ENCODE measurements at regions not wholly inside any gene's neighbourhood (a gene's known extent, or its start where the extent isn't known, plus 50 kb on each side); places are given as distances from the start of the nearest gene placed in this dataset.

DNA sequence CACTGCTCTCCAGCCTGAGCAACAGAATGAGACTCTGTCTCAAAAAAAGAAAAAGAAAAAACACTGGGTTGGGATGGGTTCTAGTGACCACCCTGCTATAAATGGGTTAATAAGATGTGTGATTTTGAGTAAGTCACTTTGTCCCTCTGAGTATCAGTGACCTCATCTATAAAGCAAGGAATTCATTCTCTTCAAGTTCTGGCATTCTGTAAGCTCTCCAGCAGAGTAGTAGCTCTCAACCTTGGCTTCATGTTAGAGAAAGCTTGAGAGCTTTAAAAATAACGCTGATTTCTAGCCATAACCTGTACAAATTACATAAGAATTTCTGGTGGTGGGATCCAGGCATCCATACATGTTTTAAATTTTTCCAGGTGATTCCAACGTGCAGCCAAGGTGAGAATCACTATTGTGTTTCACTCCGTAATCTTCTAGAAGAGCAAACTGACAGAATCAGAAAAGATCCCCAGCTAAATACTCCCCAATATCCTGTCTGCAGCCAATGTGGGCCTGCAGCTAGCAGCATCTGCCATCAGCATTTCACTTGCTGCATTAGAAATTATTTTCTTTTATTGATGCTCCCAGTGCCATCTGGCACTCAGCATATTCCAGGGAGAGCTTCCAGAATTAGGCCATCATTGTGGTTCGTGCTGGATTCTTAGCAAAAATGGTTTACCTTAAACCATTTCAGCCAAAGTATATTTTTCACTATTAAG lies 109.4 kb downstream of the FEM1C start:
- TF ChIP-seq EZH2phosphoT487 (IDR thresholded peaks at IDR 0.05; ENCODE audit: borderline replicate concordance, low read depth, low read length), result no peak
- TF ChIP-seq, protein P1, sequence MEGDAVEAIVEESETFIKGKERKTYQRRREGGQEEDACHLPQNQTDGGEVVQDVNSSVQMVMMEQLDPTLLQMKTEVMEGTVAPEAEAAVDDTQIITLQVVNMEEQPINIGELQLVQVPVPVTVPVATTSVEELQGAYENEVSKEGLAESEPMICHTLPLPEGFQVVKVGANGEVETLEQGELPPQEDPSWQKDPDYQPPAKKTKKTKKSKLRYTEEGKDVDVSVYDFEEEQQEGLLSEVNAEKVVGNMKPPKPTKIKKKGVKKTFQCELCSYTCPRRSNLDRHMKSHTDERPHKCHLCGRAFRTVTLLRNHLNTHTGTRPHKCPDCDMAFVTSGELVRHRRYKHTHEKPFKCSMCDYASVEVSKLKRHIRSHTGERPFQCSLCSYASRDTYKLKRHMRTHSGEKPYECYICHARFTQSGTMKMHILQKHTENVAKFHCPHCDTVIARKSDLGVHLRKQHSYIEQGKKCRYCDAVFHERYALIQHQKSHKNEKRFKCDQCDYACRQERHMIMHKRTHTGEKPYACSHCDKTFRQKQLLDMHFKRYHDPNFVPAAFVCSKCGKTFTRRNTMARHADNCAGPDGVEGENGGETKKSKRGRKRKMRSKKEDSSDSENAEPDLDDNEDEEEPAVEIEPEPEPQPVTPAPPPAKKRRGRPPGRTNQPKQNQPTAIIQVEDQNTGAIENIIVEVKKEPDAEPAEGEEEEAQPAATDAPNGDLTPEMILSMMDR (conservative IDR thresholded peaks at IDR 0.05; ENCODE audit: low read length), result no peak
- Histone ChIP-seq H3K9me2 (ENCODE audit: insufficient read depth, low read length) (no peaks in the 10 kb centered on the region), H2AFZ (ENCODE audit: low read length) (no peak overlapping the region), H3K27ac (ENCODE audit: low read depth, low read length, poor library complexity, severe bottlenecking) (no peak overlapping the region), H3K4me3 (ENCODE audit: low read depth, low read length, poor library complexity, severe bottlenecking) (no peak overlapping the region), H3K9me3 (ENCODE audit: low read length) (no peaks in the 10 kb centered on the region), H4K20me1 (ENCODE audit: insufficient read depth, low read length) (no peaks in the 10 kb centered on the region), H3K79me2 (ENCODE audit: insufficient read depth, low read depth, low read length) (no peaks in the 10 kb centered on the region), H3K4me1 (ENCODE audit: insufficient read depth, low read length, poor library complexity, severe bottlenecking) (no peaks in the 10 kb centered on the region), H3K4me2 (ENCODE audit: low read length) (no peak overlapping the region), H3K36me3 (ENCODE audit: insufficient read depth, low read length) (no peaks in the 10 kb centered on the region)
- ChIA-PET POLR2A (interaction anchor here (0.6 to 0.7 kb wide), 3 partner anchors 27 to 81 kb away, joined by 3 to 4 read pairs (median 3); no protein-coding TSS in a partner anchor), CTCF (ENCODE audit: unreplicated experiment) (no interaction called here)
- DNase-seq (ENCODE audit: low spot score), result no peak
- no TSS peak for BruUV-seq (replicated peaks)
- intact Hi-C loops (cut with micrococcal nuclease; ENCODE audit: unreplicated experiment), result no loop called here

DNA sequence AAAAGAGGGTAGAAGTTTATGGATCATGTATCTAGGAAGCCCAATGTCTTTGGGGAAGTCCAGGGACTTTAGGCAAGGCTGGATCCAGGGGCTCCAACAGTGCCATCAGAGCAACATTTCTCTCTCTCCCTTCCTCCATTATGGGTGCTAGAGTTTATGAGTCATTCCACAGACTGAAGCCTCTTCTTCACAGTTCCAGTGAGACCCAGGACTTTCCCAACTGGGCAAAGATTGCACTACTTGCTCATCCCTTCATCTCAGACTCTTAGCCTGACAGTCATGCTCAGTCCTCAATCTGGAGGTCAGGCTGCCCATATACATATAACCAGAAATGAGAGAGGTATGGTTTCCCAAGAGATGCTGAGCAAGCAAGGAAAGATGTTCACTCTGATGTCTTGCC lies 110.7 kb downstream of the FEM1C start:
- ChIA-PET POLR2A (no interaction called here), CTCF (ENCODE audit: unreplicated experiment) (no interaction called here)
- Histone ChIP-seq H3K4me1 (ENCODE audit: insufficient read depth, low read length, poor library complexity, severe bottlenecking) (no peaks in the 10 kb centered on the region), H3K9me3 (ENCODE audit: low read length) (no peaks in the 10 kb centered on the region), H4K20me1 (ENCODE audit: insufficient read depth, low read length) (no peaks in the 10 kb centered on the region), H3K79me2 (ENCODE audit: insufficient read depth, low read depth, low read length) (no peaks in the 10 kb centered on the region), H3K9me2 (ENCODE audit: insufficient read depth, low read length) (no peaks in the 10 kb centered on the region), H2AFZ (ENCODE audit: low read length) (no peak overlapping the region), H3K27ac (ENCODE audit: low read depth, low read length, poor library complexity, severe bottlenecking) (no peak overlapping the region), H3K4me3 (ENCODE audit: low read depth, low read length, poor library complexity, severe bottlenecking) (no peak overlapping the region), H3K36me3 (ENCODE audit: insufficient read depth, low read length) (no peaks in the 10 kb centered on the region), H3K4me2 (ENCODE audit: low read length) (no peak overlapping the region)
- DNase-seq (ENCODE audit: low spot score), result no peak
- BruUV-seq (replicated peaks), result no TSS peak
- intact Hi-C loops (cut with micrococcal nuclease; ENCODE audit: unreplicated experiment), result no loop called here
- TF ChIP-seq, protein P1 (conservative IDR thresholded peaks at IDR 0.05; ENCODE audit: low read length), result no peak

DNA sequence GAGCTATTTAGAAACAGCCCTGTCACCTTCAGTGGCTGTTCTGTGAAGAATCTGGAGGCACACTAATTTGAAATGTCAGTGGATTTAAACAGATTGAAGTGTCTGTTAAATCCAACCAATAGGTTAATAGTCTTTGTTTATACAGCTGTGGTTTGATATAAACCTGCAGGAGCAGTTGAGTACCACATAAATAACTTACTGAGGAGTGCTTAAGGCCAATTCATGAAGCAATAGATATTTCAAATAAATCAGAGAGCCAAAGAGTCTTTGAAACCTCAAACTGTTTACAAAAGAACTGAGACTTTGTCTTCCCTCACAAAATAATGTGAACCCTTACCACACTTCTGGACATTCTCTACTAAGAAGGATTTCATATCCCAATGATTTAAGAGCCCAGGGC lies 111.9 kb downstream of the FEM1C start:
- Histone ChIP-seq H3K9me3 (ENCODE audit: low read length) (no peaks in the 10 kb centered on the region), H2AFZ (ENCODE audit: low read length) (no peak overlapping the region), H3K79me2 (ENCODE audit: insufficient read depth, low read depth, low read length) (no peaks in the 10 kb centered on the region), H3K4me3 (ENCODE audit: low read depth, low read length, poor library complexity, severe bottlenecking) (no peak overlapping the region), H3K9me2 (ENCODE audit: insufficient read depth, low read length) (no peaks in the 10 kb centered on the region), H3K4me2 (ENCODE audit: low read length) (no peak overlapping the region), H3K4me1 (ENCODE audit: insufficient read depth, low read length, poor library complexity, severe bottlenecking) (no peaks in the 10 kb centered on the region), H3K27ac (ENCODE audit: low read depth, low read length, poor library complexity, severe bottlenecking) (no peak overlapping the region), H3K36me3 (ENCODE audit: insufficient read depth, low read length) (no peaks in the 10 kb centered on the region), H4K20me1 (ENCODE audit: insufficient read depth, low read length) (no peaks in the 10 kb centered on the region)
- ChIA-PET CTCF (ENCODE audit: unreplicated experiment) (no interaction called here), POLR2A (interaction anchor here (0.6 to 1.7 kb wide), 2 partner anchors 13 to 725 kb away, joined by 3 to 4 read pairs; no protein-coding TSS in a partner anchor)
- no TSS peak for BruUV-seq (replicated peaks)
- intact Hi-C loops (cut with micrococcal nuclease; ENCODE audit: unreplicated experiment), result no loop called here
- DNase-seq (ENCODE audit: low spot score), result no peak
- TF ChIP-seq EZH2phosphoT487 (IDR thresholded peaks at IDR 0.05; ENCODE audit: borderline replicate concordance, low read depth, low read length), result no peak
- TF ChIP-seq, protein P1 (conservative IDR thresholded peaks at IDR 0.05; ENCODE audit: low read length), result no peak
